HCT116 (cell line): ENCODE measurements at regions not wholly inside any gene's neighbourhood (a gene's known extent, or its start where the extent isn't known, plus 50 kb on each side); places are given as distances from the start of the nearest gene placed in this dataset.

ENCODE experiments used
- ATAC-seq: fragments of 200-7000 bp; cut with Tn5 transposase; 2 replicates; pipeline ENCODE4 v1.9.1; 2020; ENCODE audit warnings: mild to moderate bottlenecking, moderate library complexity
- BruUV-seq: library from RNA; stranded (reverse); fragments of 400-500 nt; replicated peaks from 2 replicates; lab custom pipeline; 2021; lab: Mats Ljungman, UMichigan
- CTCF ChIA-PET: fragments of 300-600 bp; sonication (Branson Sonifier 250); formaldehyde crosslinking; loops from one replicate; lab custom pipeline; 2021; ENCODE audit warnings: antibody characterized with exemption; lab: Charles Lee
- POLR2A ChIA-PET: fragments of 300-600, 350-600 bp; sonication (Branson Sonifier 250); formaldehyde crosslinking; loops from one replicate; lab custom pipeline; 2021; ENCODE audit warnings: antibody characterized with exemption; lab: Charles Lee
- RAD21 ChIA-PET, 2 experiments: fragments of 300-600 bp; sonication (Branson Sonifier 250); formaldehyde crosslinking; loops; one replicate each; lab custom pipeline; 2023; ENCODE audit warnings: low total read pairs in 2 of 2; ENCODE audit not compliant: uncharacterized antibody in 2 of 2, unreplicated experiment in 2 of 2, low non-redundant PET in 1 of 2; lab: Charles Lee
- DNase-seq: peaks from one replicate; pipeline ENCODE4 v3.0.0-alpha.2; 2010; ENCODE audit warnings: low read depth, low spot score
- H2AFZ ChIP-seq: fragments of 200-600 bp; shearing (Covaris generic), sonication (generic); 2 replicates; pipeline ENCODE4 v1.6.1; 2017; ENCODE audit warnings: low read depth, mixed run types, mixed read lengths, antibody characterized with exemption, low read length; ENCODE audit not compliant: poor library complexity, severe bottlenecking
- H3K27ac ChIP-seq: 2 replicates; pipeline ENCODE4 v1.5.1; 2012; ENCODE audit warnings: low read depth, low read length
- H3K27me3 ChIP-seq: fragments of 200-600 bp; sonication (generic); 2 replicates; pipeline ENCODE4 v1.6.1; 2016; ENCODE audit warnings: mixed run types, low read length, mixed read lengths; ENCODE audit not compliant: insufficient read depth
- H3K36me3 ChIP-seq, 2 experiments: fragments of 200-500 bp in 1 of 2; fragments of 200-600 bp in 1 of 2; sonication (Bioruptor generic) in 1 of 2; sonication (generic) in 1 of 2; 2 replicates each; pipeline versions ENCODE4 v1.5.1 to v1.6.1; 2014 to 2016; ENCODE audit warnings: low read length in 2 of 2, inconsistent platforms in 1 of 2, mixed read lengths in 1 of 2, mixed run types in 1 of 2; ENCODE audit not compliant: insufficient read depth in 2 of 2, control insufficient read depth in 1 of 2
- H3K4me1 ChIP-seq, 2 experiments: fragments of 200-600 bp in 1 of 2; sonication (generic) in 1 of 2; 2 replicates each; pipeline versions ENCODE4 v1.5.1 to v1.6.1; 2012 to 2017; ENCODE audit warnings: low read length in 2 of 2, inconsistent platforms in 1 of 2, mild to moderate bottlenecking in 1 of 2, mixed read lengths in 1 of 2, mixed run types in 1 of 2, moderate library complexity in 1 of 2; ENCODE audit not compliant: insufficient read depth in 2 of 2, control insufficient read depth in 1 of 2
- H3K4me2 ChIP-seq: fragments of 200-600 bp; sonication (generic); 2 replicates; pipeline ENCODE4 v1.6.1; 2017; ENCODE audit warnings: mixed run types, low read length, mixed read lengths
- H3K4me3 ChIP-seq, 2 experiments: fragments of 200-600 bp in 1 of 2; sonication (generic) in 1 of 2; replicated peaks in 1 of 2; 2 replicates each; pipeline ENCODE4 v1.5.1; 2011 to 2016; ENCODE audit warnings: low read length in 2 of 2, control low read depth in 1 of 2, low read depth in 1 of 2, mild to moderate bottlenecking in 1 of 2, mixed read lengths in 1 of 2, mixed run types in 1 of 2
- H3K79me2 ChIP-seq: fragments of 200-600 bp; sonication (generic); 2 replicates; pipeline ENCODE4 v1.6.1; 2017; ENCODE audit warnings: mild to moderate bottlenecking, mixed run types, low read length, moderate library complexity, mixed read lengths; ENCODE audit not compliant: insufficient read depth
- H3K9ac ChIP-seq: fragments of 200-600 bp; sonication (generic); 2 replicates; pipeline ENCODE4 v1.6.1; 2016; ENCODE audit warnings: low read length, mixed read lengths
- H3K9me2 ChIP-seq: fragments of 200-600 bp; sonication (generic), shearing (Covaris generic); 2 replicates; pipeline ENCODE4 v1.6.1; 2017; ENCODE audit warnings: mixed run types, mild to moderate bottlenecking, moderate library complexity; ENCODE audit not compliant: insufficient read depth
- H3K9me3 ChIP-seq, 2 experiments: fragments of 200-500 bp in 1 of 2; fragments of 200-600 bp in 1 of 2; sonication (Bioruptor generic) in 1 of 2; sonication (generic) in 1 of 2; 2 replicates each; pipeline ENCODE4 v1.6.1; 2014 to 2017; ENCODE audit warnings: low read length in 2 of 2, mixed read lengths in 2 of 2, inconsistent platforms in 1 of 2, low read depth in 1 of 2, mild to moderate bottlenecking in 1 of 2, mixed run types in 1 of 2, moderate library complexity in 1 of 2; ENCODE audit not compliant: control insufficient read depth in 1 of 2, insufficient read depth in 1 of 2
- H4K20me1 ChIP-seq: fragments of 200-600 bp; sonication (generic), shearing (Covaris generic); 2 replicates; pipeline ENCODE4 v1.6.1; 2017; ENCODE audit warnings: mixed run types, mild to moderate bottlenecking, moderate library complexity; ENCODE audit not compliant: insufficient read depth
- CBX3 ChIP-seq: IDR thresholded peaks from 2 replicates; pipeline ENCODE4 v1.6.1; 2012; ENCODE audit warnings: low read depth
- intact Hi-C: fragments of 100-400 bp; cut with micrococcal nuclease; formaldehyde crosslinking; loops from 2 replicates; pipeline ENCODE4 v1.10.0; 2022
- TF ChIP-seq, protein P1 (sequence below): IDR thresholded peaks from 2 replicates; pipeline ENCODE4 v1.6.1; 2012
- TF ChIP-seq, protein P2 (sequence below): IDR thresholded peaks from 2 replicates; pipeline ENCODE4 v1.6.1; 2011; ENCODE audit warnings: mild to moderate bottlenecking, low read length, moderate library complexity; ENCODE audit not compliant: insufficient replicate concordance; ENCODE audit errors: extremely low read depth
- TF ChIP-seq, protein P3 (sequence below): IDR thresholded peaks from 2 replicates; pipeline ENCODE4 v1.6.1; 2012; ENCODE audit warnings: low read depth

DNA sequence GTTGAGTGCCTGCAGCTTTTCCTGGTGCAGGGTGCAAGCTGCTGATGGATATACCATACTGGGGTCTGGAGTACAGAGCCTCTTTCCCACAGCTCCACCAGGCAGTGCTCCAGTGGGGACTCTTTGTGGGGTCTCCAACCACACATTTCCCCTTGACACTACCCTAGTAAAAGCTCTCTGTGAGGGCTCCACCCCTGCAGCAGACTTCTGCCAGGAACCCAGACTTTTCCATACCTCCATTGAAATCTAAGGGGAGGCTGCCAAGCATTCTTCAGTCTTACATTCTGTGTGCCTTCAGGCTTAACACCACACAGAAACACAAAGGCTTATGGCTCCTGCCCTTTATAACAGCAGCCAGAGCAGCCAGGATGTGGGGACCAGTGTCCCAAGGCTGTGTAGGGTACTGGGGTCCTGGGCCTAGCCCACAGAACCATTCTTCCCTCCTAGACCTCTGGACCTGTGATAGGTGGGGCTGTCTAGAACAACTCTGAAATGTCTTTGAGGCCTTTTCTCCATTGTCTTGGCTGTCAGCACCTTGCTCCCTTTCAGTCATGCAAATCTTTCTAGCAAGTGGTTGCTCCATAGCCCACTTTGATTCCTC, 65.7 kb downstream of the TBXT start:
- no peaks in the 10 kb centered on the region for H3K9me2 ChIP-seq
- intact Hi-C loops = no loop called here
- ATAC-seq = no peak

More for the DNA sequence above, 65.7 kb downstream of the TBXT start:
- ChIA-PET POLR2A (no interaction called here), CTCF (no interaction called here), RAD21 (no interaction called here)
- TF ChIP-seq, protein P1, sequence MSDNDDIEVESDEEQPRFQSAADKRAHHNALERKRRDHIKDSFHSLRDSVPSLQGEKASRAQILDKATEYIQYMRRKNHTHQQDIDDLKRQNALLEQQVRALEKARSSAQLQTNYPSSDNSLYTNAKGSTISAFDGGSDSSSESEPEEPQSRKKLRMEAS = no peak
- TF ChIP-seq CBX3 = no peak
- TF ChIP-seq, protein P2, sequence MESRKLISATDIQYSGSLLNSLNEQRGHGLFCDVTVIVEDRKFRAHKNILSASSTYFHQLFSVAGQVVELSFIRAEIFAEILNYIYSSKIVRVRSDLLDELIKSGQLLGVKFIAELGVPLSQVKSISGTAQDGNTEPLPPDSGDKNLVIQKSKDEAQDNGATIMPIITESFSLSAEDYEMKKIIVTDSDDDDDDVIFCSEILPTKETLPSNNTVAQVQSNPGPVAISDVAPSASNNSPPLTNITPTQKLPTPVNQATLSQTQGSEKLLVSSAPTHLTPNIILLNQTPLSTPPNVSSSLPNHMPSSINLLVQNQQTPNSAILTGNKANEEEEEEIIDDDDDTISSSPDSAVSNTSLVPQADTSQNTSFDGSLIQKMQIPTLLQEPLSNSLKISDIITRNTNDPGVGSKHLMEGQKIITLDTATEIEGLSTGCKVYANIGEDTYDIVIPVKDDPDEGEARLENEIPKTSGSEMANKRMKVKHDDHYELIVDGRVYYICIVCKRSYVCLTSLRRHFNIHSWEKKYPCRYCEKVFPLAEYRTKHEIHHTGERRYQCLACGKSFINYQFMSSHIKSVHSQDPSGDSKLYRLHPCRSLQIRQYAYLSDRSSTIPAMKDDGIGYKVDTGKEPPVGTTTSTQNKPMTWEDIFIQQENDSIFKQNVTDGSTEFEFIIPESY = no peak
- TF ChIP-seq, protein P3, sequence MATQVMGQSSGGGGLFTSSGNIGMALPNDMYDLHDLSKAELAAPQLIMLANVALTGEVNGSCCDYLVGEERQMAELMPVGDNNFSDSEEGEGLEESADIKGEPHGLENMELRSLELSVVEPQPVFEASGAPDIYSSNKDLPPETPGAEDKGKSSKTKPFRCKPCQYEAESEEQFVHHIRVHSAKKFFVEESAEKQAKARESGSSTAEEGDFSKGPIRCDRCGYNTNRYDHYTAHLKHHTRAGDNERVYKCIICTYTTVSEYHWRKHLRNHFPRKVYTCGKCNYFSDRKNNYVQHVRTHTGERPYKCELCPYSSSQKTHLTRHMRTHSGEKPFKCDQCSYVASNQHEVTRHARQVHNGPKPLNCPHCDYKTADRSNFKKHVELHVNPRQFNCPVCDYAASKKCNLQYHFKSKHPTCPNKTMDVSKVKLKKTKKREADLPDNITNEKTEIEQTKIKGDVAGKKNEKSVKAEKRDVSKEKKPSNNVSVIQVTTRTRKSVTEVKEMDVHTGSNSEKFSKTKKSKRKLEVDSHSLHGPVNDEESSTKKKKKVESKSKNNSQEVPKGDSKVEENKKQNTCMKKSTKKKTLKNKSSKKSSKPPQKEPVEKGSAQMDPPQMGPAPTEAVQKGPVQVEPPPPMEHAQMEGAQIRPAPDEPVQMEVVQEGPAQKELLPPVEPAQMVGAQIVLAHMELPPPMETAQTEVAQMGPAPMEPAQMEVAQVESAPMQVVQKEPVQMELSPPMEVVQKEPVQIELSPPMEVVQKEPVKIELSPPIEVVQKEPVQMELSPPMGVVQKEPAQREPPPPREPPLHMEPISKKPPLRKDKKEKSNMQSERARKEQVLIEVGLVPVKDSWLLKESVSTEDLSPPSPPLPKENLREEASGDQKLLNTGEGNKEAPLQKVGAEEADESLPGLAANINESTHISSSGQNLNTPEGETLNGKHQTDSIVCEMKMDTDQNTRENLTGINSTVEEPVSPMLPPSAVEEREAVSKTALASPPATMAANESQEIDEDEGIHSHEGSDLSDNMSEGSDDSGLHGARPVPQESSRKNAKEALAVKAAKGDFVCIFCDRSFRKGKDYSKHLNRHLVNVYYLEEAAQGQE = no peak
- H3K4me1 ChIP-seq = peaks cover 0 to 6% of the 10 kb centered on the region in 2 experiments; a peak in 1 of 4 replicates
- H3K79me2 ChIP-seq = no peaks in the 10 kb centered on the region
- no peak overlapping the region for H3K4me2 ChIP-seq
- no peak overlapping the region for H3K4me3 ChIP-seq
- H3K9me3 ChIP-seq = no peaks in the 10 kb centered on the region; a peak in 1 of 4 replicates
- DNase-seq = no peak
- no peak overlapping the region for H2AFZ ChIP-seq
- no peaks in the 10 kb centered on the region for H4K20me1 ChIP-seq
- H3K9ac ChIP-seq = no peak overlapping the region
- H3K36me3 ChIP-seq = no peaks in the 10 kb centered on the region
- no TSS peak for BruUV-seq
- no peaks in the 10 kb centered on the region for H3K27me3 ChIP-seq
- H3K27ac ChIP-seq = no peak overlapping the region
